Hepatocyte (in vitro differentiated cells): ENCODE measurements at regions not wholly inside any gene's neighbourhood (a gene's known extent, or its start where the extent isn't known, plus 50 kb on each side); places are given as distances from the start of the nearest gene placed in this dataset.

Source experiments
- DNase-seq: peaks from one replicate; pipeline ENCODE4 v3.0.0-alpha.2; 2016; ENCODE audit warnings: low spot score
- H2AFZ ChIP-seq: fragments of 200-600 bp; sonication (generic); 2 replicates; pipeline ENCODE4 v1.6.0; 2016; ENCODE audit warnings: antibody characterized with exemption, mild to moderate bottlenecking
- H3K27ac ChIP-seq: fragments of 200-600 bp; sonication (generic); 2 replicates; pipeline ENCODE4 v1.5.1; 2016; ENCODE audit warnings: mild to moderate bottlenecking
- H3K27me3 ChIP-seq: fragments of 200-600 bp; sonication (generic); 2 replicates; pipeline ENCODE4 v1.6.1; 2016
- H3K36me3 ChIP-seq: fragments of 200-600 bp; sonication (generic); replicated peaks from 2 replicates; pipeline ENCODE4 v1.5.1; 2016; ENCODE audit warnings: low read depth; ENCODE audit not compliant: insufficient read depth
- H3K4me1 ChIP-seq: fragments of 200-600 bp; sonication (generic); 2 replicates; pipeline ENCODE4 v1.5.1; 2016; ENCODE audit warnings: mild to moderate bottlenecking, moderate library complexity; ENCODE audit not compliant: insufficient read depth
- H3K4me2 ChIP-seq: fragments of 200-600 bp; sonication (generic); 2 replicates; pipeline ENCODE4 v1.6.0; 2016
- H3K4me3 ChIP-seq: fragments of 200-600 bp; sonication (generic); 2 replicates; pipeline ENCODE4 v1.5.1; 2016; ENCODE audit warnings: mild to moderate bottlenecking
- H3K79me2 ChIP-seq: fragments of 200-600 bp; sonication (generic); 2 replicates; pipeline ENCODE4 v1.6.0; 2017; ENCODE audit warnings: mild to moderate bottlenecking
- H3K9me2 ChIP-seq: fragments of 200-600 bp; sonication (generic); replicated peaks from 2 replicates; pipeline ENCODE4 v1.6.0; 2017; ENCODE audit warnings: mild to moderate bottlenecking; ENCODE audit not compliant: insufficient read depth
- H3K9me3 ChIP-seq: fragments of 200-600 bp; sonication (generic); 2 replicates; pipeline ENCODE4 v1.5.1; 2016; ENCODE audit warnings: low read depth, mild to moderate bottlenecking
- H4K20me1 ChIP-seq: fragments of 200-600 bp; sonication (generic); 2 replicates; pipeline ENCODE4 v1.6.0; 2016; ENCODE audit warnings: mild to moderate bottlenecking; ENCODE audit not compliant: insufficient read depth, poor library complexity, severe bottlenecking
- CTCF ChIP-seq: fragments of 200-600 bp; sonication (generic); IDR thresholded peaks from 2 replicates; pipeline ENCODE4 v1.5.1; 2016; ENCODE audit warnings: antibody characterized with exemption, mild to moderate bottlenecking; ENCODE audit not compliant: poor library complexity
- EZH2 ChIP-seq: fragments of 200-600 bp; sonication (generic); IDR thresholded peaks from 2 replicates; pipeline ENCODE4 v1.6.1; 2016; ENCODE audit warnings: antibody characterized with exemption, mild to moderate bottlenecking, borderline replicate concordance
- EZH2phosphoT487 ChIP-seq: fragments of 200-600 bp; sonication (generic); IDR thresholded peaks from one replicate; pipeline ENCODE4 v1.6.1; 2018; ENCODE audit warnings: antibody characterized with exemption, mild to moderate bottlenecking, low read depth, moderate library complexity; ENCODE audit not compliant: unreplicated experiment, severe bottlenecking
- WGBS: methylation state at CpG from one replicate; pipeline ENCODE4 v1.1.6; 2016; ENCODE audit warnings: low lambda C conversion rate; ENCODE audit errors: missing lambda C conversion rate; 5-methylcytosine and 5-hydroxymethylcytosine counted together

- H3K4me2 ChIP-seq, result no peak overlapping the region
- H3K4me1 ChIP-seq, result no peaks in the 10 kb centered on the region
- no peaks in the 10 kb centered on the region for H3K79me2 ChIP-seq
- H4K20me1 ChIP-seq, result no peaks in the 10 kb centered on the region
- H3K9me3 ChIP-seq, result no peaks in the 10 kb centered on the region
- no peak overlapping the region for H3K4me3 ChIP-seq
- H3K9me2 ChIP-seq, result no peaks in the 10 kb centered on the region
- TF ChIP-seq EZH2phosphoT487 (no peak), CTCF (no peak), EZH2 (no peak)
- H3K36me3 ChIP-seq, result no peaks in the 10 kb centered on the region
- no peak for DNase-seq
- 56% methylated on average over 1 of the region's 1 CpG for WGBS
- H3K27ac ChIP-seq, result no peak overlapping the region
- H2AFZ ChIP-seq, result no peak overlapping the region
- no peaks in the 10 kb centered on the region for H3K27me3 ChIP-seq
Observed at GRCh38 chr18:51762373-51762772, 564.9 kb upstream of the MEX3C start.

GRCh38 chr18:51765606-51766360 is 568.3 kb upstream of the MEX3C start:
- 78% methylated on average over 3 of the region's 3 CpGs for WGBS
- Histone ChIP-seq H3K36me3 (no peaks in the 10 kb centered on the region), H3K4me1 (no peaks in the 10 kb centered on the region), H3K4me2 (no peak overlapping the region), H3K27ac (no peak overlapping the region), H3K9me3 (no peaks in the 10 kb centered on the region), H3K4me3 (no peak overlapping the region), H3K9me2 (no peaks in the 10 kb centered on the region), H2AFZ (no peak overlapping the region), H4K20me1 (no peaks in the 10 kb centered on the region), H3K27me3 (no peaks in the 10 kb centered on the region), H3K79me2 (no peaks in the 10 kb centered on the region)
- no peak for TF ChIP-seq EZH2phosphoT487
- TF ChIP-seq EZH2, result no peak
- no peak for TF ChIP-seq CTCF
- DNase-seq, result no peak

GRCh38 chr18:51767293-51767692 is 569.8 kb upstream of the MEX3C start:
- no peak for DNase-seq
- H3K79me2 ChIP-seq, result no peaks in the 10 kb centered on the region
- no peak overlapping the region for H3K4me2 ChIP-seq
- TF ChIP-seq EZH2phosphoT487, result no peak
- TF ChIP-seq EZH2, result no peak
- TF ChIP-seq CTCF, result no peak
- no peaks in the 10 kb centered on the region for H3K4me1 ChIP-seq
- no peaks in the 10 kb centered on the region for H4K20me1 ChIP-seq
- no peaks in the 10 kb centered on the region for H3K27me3 ChIP-seq
- H2AFZ ChIP-seq, result no peak overlapping the region
- no peak overlapping the region for H3K27ac ChIP-seq
- no peaks in the 10 kb centered on the region for H3K9me2 ChIP-seq
- H3K9me3 ChIP-seq, result no peaks in the 10 kb centered on the region
- no peak overlapping the region for H3K4me3 ChIP-seq
- WGBS, result 88% methylated on average over 1 of the region's 1 CpG
- no peaks in the 10 kb centered on the region for H3K36me3 ChIP-seq
